ENCODE measurements at regions not wholly inside any gene's neighbourhood (a gene's known extent, or its start where the extent isn't known, plus 50 kb on each side); places are given as distances from the start of the nearest gene placed in this dataset.

DNA sequence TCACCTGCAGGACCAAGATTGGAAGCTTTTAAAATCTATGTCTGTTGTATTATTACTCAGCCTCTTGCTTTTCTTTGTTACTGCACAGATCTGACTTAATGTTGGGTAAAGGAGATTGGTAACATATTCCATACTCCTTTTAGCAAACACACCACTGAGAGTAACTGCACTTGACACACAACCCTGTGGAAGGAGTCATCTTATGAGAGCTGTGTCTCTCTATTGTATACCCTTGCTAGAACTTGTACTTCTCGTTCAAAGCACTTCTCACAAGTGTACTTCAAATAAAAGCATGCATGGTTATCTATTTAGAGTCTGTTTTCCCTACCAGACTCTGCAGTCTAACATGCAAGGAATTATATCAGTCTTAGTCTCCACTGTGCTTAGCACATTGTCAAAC, 813.4 kb downstream of the ADGRL2 start:
- no peak overlapping the region for H3K27ac ChIP-seq (ENCODE audit: insufficient read depth, low read length)
- no peak overlapping the region for H4K91ac ChIP-seq (ENCODE audit: insufficient read depth, low read depth, low read length)
- CTCF ChIA-PET, result no interaction called here
- no peak overlapping the region for H3K4me2 ChIP-seq (ENCODE audit: low read depth, low read length)
- in situ Hi-C loops (cut with MboI; ENCODE audit: low sequenced_read_pairs), result no loop called here
- no peak overlapping the region for H3K4me3 ChIP-seq (ENCODE audit: insufficient read depth, low read depth, low read length)
- H3K9me3 ChIP-seq (ENCODE audit: control insufficient read depth, insufficient read depth, low read length), result peaks cover 2% of the 10 kb centered on the region; the same call in 1 of the 2 replicates
- H3K14ac ChIP-seq (replicated peaks; ENCODE audit: low read depth, low read length), result no peak overlapping the region
- H3K56ac ChIP-seq (ENCODE audit: extremely low read depth, insufficient read depth, low read length), result no peak overlapping the region
- POLR2A ChIA-PET (ENCODE audit: unreplicated experiment), result no interaction called here
- no peak overlapping the region for H2BK20ac ChIP-seq (ENCODE audit: low read depth, low read length)
- H3K9ac ChIP-seq (ENCODE audit: low read depth, low read length), result no peak overlapping the region
- H3K79me1 ChIP-seq (ENCODE audit: low read depth in 1 of 2, low read length in 2 of 2), result no peaks in the 10 kb centered on the region
- H3K18ac ChIP-seq (ENCODE audit: low read depth, low read length), result no peak overlapping the region
- intact Hi-C loops (cut with micrococcal nuclease), result no loop called here
- H3K9me1 ChIP-seq (ENCODE audit: insufficient read depth, low read length), result no peaks in the 10 kb centered on the region
- dilution Hi-C loops (cut with HindIII; ENCODE audit: low sequenced_read_pairs, unreplicated experiment), result no loop called here
- no peaks in the 10 kb centered on the region for H3K4me1 ChIP-seq (ENCODE audit: control insufficient read depth, insufficient read depth, low read length)
- H2BK5ac ChIP-seq (ENCODE audit: low read depth, low read length, poor library complexity, severe bottlenecking), result no peak overlapping the region
- no peaks in the 10 kb centered on the region for H3K36me3 ChIP-seq (ENCODE audit: control insufficient read depth, insufficient read depth, low read length)
- no peak for TF ChIP-seq RFX5 (IDR thresholded peaks at IDR 0.05; ENCODE audit: low read depth, low read length)
- no peak for TF ChIP-seq CEBPB (IDR thresholded peaks at IDR 0.05; ENCODE audit: low read depth, low read length)
- no peak for TF ChIP-seq MAFK (IDR thresholded peaks at IDR 0.05; ENCODE audit: low read depth, low read length)
- no peak for TF ChIP-seq MXI1 (IDR thresholded peaks at IDR 0.05; ENCODE audit: borderline replicate concordance, low read depth, low read length)
- no peak for TF ChIP-seq RCOR1 (IDR thresholded peaks at IDR 0.05; ENCODE audit: insufficient replicate concordance, low read length)
- TF ChIP-seq, protein P1, sequence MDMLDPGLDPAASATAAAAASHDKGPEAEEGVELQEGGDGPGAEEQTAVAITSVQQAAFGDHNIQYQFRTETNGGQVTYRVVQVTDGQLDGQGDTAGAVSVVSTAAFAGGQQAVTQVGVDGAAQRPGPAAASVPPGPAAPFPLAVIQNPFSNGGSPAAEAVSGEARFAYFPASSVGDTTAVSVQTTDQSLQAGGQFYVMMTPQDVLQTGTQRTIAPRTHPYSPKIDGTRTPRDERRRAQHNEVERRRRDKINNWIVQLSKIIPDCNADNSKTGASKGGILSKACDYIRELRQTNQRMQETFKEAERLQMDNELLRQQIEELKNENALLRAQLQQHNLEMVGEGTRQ (IDR thresholded peaks at IDR 0.05; ENCODE audit: low read depth, low read length), result no peak
- no peak for TF ChIP-seq NFE2L2 (IDR thresholded peaks at IDR 0.05; ENCODE audit: low read depth, low read length)
- TF ChIP-seq ELK1 (IDR thresholded peaks at IDR 0.05; ENCODE audit: borderline replicate concordance, low read depth, low read length), result no peak
- TF ChIP-seq, protein P2, sequence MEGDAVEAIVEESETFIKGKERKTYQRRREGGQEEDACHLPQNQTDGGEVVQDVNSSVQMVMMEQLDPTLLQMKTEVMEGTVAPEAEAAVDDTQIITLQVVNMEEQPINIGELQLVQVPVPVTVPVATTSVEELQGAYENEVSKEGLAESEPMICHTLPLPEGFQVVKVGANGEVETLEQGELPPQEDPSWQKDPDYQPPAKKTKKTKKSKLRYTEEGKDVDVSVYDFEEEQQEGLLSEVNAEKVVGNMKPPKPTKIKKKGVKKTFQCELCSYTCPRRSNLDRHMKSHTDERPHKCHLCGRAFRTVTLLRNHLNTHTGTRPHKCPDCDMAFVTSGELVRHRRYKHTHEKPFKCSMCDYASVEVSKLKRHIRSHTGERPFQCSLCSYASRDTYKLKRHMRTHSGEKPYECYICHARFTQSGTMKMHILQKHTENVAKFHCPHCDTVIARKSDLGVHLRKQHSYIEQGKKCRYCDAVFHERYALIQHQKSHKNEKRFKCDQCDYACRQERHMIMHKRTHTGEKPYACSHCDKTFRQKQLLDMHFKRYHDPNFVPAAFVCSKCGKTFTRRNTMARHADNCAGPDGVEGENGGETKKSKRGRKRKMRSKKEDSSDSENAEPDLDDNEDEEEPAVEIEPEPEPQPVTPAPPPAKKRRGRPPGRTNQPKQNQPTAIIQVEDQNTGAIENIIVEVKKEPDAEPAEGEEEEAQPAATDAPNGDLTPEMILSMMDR (conservative IDR thresholded peaks at IDR 0.05; ENCODE audit: low read depth, low read length), result no peak
- no peak for TF ChIP-seq RAD21 (IDR thresholded peaks at IDR 0.05; ENCODE audit: low read length)
- no peak for TF ChIP-seq POLR2A (IDR thresholded peaks at IDR 0.05; ENCODE audit: low read depth, low read length)
- no peak for TF ChIP-seq FOS (IDR thresholded peaks at IDR 0.05; ENCODE audit: low read depth, low read length)
- no peak for TF ChIP-seq CHD1 (IDR thresholded peaks at IDR 0.05; ENCODE audit: low read depth, low read length)
- TF ChIP-seq BHLHE40 (IDR thresholded peaks at IDR 0.05; ENCODE audit: low read depth, low read length), result no peak
- no peak for TF ChIP-seq SMC3 (IDR thresholded peaks at IDR 0.05; ENCODE audit: low read depth, low read length)
- TF ChIP-seq MAZ (IDR thresholded peaks at IDR 0.05; ENCODE audit: borderline replicate concordance, low read depth, low read length), result no peak
- no peak overlapping the region for H2BK15ac ChIP-seq (ENCODE audit: low read depth, low read length)
- H3K23ac ChIP-seq (ENCODE audit: low read depth, low read length), result no peak overlapping the region
- DNase-seq, result no peak
- no peak overlapping the region for H2BK120ac ChIP-seq (ENCODE audit: low read depth, low read length)
- H4K8ac ChIP-seq (ENCODE audit: low read depth in 2 of 2, low read length in 2 of 2), result no peak overlapping the region
- H2AK9ac ChIP-seq (replicated peaks; ENCODE audit: low read depth, low read length, poor library complexity), result no peak overlapping the region
- no CpG with 5 or more reads among the region's 1 CpG for WGBS, 2 experiments (ENCODE audit: extremely low coverage in 2 of 2, insufficient read length in 1 of 2)
- no peaks in the 10 kb centered on the region for H4K20me1 ChIP-seq (ENCODE audit: insufficient read depth, low read length)
- no peak overlapping the region for H3K4ac ChIP-seq (ENCODE audit: low read depth, low read length)
- no peak overlapping the region for H4K5ac ChIP-seq (ENCODE audit: low read depth, low read length)
- H2AK5ac ChIP-seq (ENCODE audit: low read depth, low read length), result no peak overlapping the region
- no peaks in the 10 kb centered on the region for H3K27me3 ChIP-seq (ENCODE audit: control insufficient read depth, insufficient read depth, low read length)
- no TSS peak for BruUV-seq (replicated peaks)
- H2AFZ ChIP-seq (replicated peaks; ENCODE audit: low read length, poor library complexity), result no peak overlapping the region
- ATAC-seq (ENCODE audit: low read depth), result no peak
